Chondrocyte (in vitro differentiated cells): ENCODE measurements at regions not wholly inside any gene's neighbourhood (a gene's known extent, or its start where the extent isn't known, plus 50 kb on each side); places are given as distances from the start of the nearest gene placed in this dataset.

ENCODE experiments used
- DNase-seq: peaks from one replicate; pipeline ENCODE4 v3.0.0; 2021; ENCODE audit warnings: mixed read lengths, low spot score
- H3K27ac Mint-ChIP-seq: one replicate; pipeline ENCODE4 v1.8.0; 2021; ENCODE audit warnings: mild to moderate bottlenecking, moderate library complexity, mixed read lengths; ENCODE audit not compliant: unreplicated experiment
- H3K27me3 Mint-ChIP-seq: 2 replicates; pipeline ENCODE4 v1.8.0; 2021; ENCODE audit warnings: low read depth, mixed read lengths
- H3K36me3 Mint-ChIP-seq: 2 replicates; pipeline ENCODE4 v1.8.0; 2021; ENCODE audit warnings: low read depth, mixed read lengths
- H3K4me1 Mint-ChIP-seq: 2 replicates; pipeline ENCODE4 v1.8.0; 2021; ENCODE audit warnings: low read depth, mild to moderate bottlenecking, mixed read lengths
- H3K4me3 Mint-ChIP-seq: one replicate; pipeline ENCODE4 v1.8.0; 2021; ENCODE audit warnings: mild to moderate bottlenecking, moderate library complexity, mixed read lengths; ENCODE audit not compliant: unreplicated experiment
- H3K9me3 Mint-ChIP-seq: 2 replicates; pipeline ENCODE4 v1.8.0; 2021; ENCODE audit warnings: low read depth, mixed read lengths
- CTCF ChIP-seq: fragments of 200-600 bp; sonication (generic); IDR thresholded peaks from 2 replicates; pipeline ENCODE4 v1.5.0; 2021; ENCODE audit warnings: antibody characterized with exemption, mild to moderate bottlenecking, moderate library complexity

- Mint-ChIP-seq H3K27ac (no peak overlapping the region), H3K4me3 (no peak overlapping the region), H3K27me3 (no peaks in the 10 kb centered on the region), H3K9me3 (no peaks in the 10 kb centered on the region), H3K36me3 (no peaks in the 10 kb centered on the region), H3K4me1 (peaks cover 8% of the 10 kb centered on the region)
- no peak for TF ChIP-seq CTCF
- DNase-seq: no peak
These were observed 735.4 kb downstream of the LTN1 start for GRCh38 chr21:28257276-28257675.

- no peaks in the 10 kb centered on the region for H3K9me3 Mint-ChIP-seq
- no peak for DNase-seq
- H3K27me3 Mint-ChIP-seq: no peaks in the 10 kb centered on the region
- no peak overlapping the region for H3K27ac Mint-ChIP-seq
- H3K4me1 Mint-ChIP-seq: peaks cover 8% of the 10 kb centered on the region
- no peak for TF ChIP-seq CTCF
- H3K36me3 Mint-ChIP-seq: no peaks in the 10 kb centered on the region
- no peak overlapping the region for H3K4me3 Mint-ChIP-seq
These were observed 735.8 kb downstream of the LTN1 start for GRCh38 chr21:28256837-28257236.

- H3K27me3 Mint-ChIP-seq: no peaks in the 10 kb centered on the region
- no peak overlapping the region for H3K4me3 Mint-ChIP-seq
- no peak for TF ChIP-seq CTCF
- H3K27ac Mint-ChIP-seq: no peak overlapping the region
- H3K36me3 Mint-ChIP-seq: no peaks in the 10 kb centered on the region
- peaks cover 8% of the 10 kb centered on the region for H3K4me1 Mint-ChIP-seq
- no peak for DNase-seq
- no peaks in the 10 kb centered on the region for H3K9me3 Mint-ChIP-seq
These were observed 736.3 kb downstream of the LTN1 start for GRCh38 chr21:28256420-28256831.

GRCh38 chr21:28253961-28254360 is 738.7 kb downstream of the LTN1 start:
- Mint-ChIP-seq H3K36me3 (no peaks in the 10 kb centered on the region), H3K4me1 (peaks cover 8% of the 10 kb centered on the region), H3K4me3 (no peak overlapping the region), H3K27me3 (no peaks in the 10 kb centered on the region), H3K9me3 (no peaks in the 10 kb centered on the region), H3K27ac (no peak overlapping the region)
- no peak for DNase-seq
- no peak for TF ChIP-seq CTCF

GRCh38 chr21:28253338-28253737 is 739.3 kb downstream of the LTN1 start:
- no peak overlapping the region for H3K27ac Mint-ChIP-seq
- H3K36me3 Mint-ChIP-seq: no peaks in the 10 kb centered on the region
- H3K4me3 Mint-ChIP-seq: no peak overlapping the region
- no peak for DNase-seq
- H3K4me1 Mint-ChIP-seq: peaks cover 8% of the 10 kb centered on the region
- no peak for TF ChIP-seq CTCF
- no peaks in the 10 kb centered on the region for H3K9me3 Mint-ChIP-seq
- H3K27me3 Mint-ChIP-seq: no peaks in the 10 kb centered on the region
